GM12801 (cell line): ENCODE measurements at regions not wholly inside any gene's neighbourhood (a gene's known extent, or its start where the extent isn't known, plus 50 kb on each side); places are given as distances from the start of the nearest gene placed in this dataset.

Experiments
- CTCF ChIP-seq: IDR thresholded peaks from one replicate; pipeline ENCODE4 v1.5.1; 2011; ENCODE audit warnings: control low read depth; ENCODE audit not compliant: insufficient read length; ENCODE audit errors: extremely low read depth

GRCh38 chr11:29751618-29752017 lies 265.2 kb downstream of the KCNA4 start:
- no peak for TF ChIP-seq CTCF

GRCh38 chr11:29750392-29750791 lies 266.4 kb downstream of the KCNA4 start:
- TF ChIP-seq CTCF = no peak

GRCh38 chr11:29734287-29734686 lies 282.5 kb downstream of the KCNA4 start:
- no peak for TF ChIP-seq CTCF

- no peak for TF ChIP-seq CTCF
Measured at GRCh38 chr11:29713831-29714320, 303.0 kb downstream of the KCNA4 start.

- TF ChIP-seq CTCF = no peak
Measured at GRCh38 chr11:29712616-29713015, 304.2 kb downstream of the KCNA4 start.

DNA sequence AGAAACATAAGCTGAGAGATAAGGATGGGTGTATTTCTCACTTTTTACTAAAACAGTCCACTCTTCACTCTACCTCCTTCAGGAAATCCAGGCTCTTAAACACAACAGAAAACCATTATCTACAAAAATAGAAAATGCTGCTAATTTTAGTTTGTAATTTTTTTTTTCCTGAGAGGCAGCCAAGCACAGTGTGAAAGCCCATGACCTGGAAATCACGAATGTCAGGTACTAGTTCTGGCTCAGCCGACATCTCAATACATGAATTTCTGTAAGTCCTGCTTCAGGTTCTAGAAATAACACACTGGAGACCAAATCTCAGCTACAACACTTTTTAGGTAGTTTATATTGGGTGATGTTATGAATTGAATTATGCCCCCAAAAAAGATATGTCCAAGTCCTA lies 308.9 kb downstream of the KCNA4 start:
- TF ChIP-seq CTCF = no peak

DNA sequence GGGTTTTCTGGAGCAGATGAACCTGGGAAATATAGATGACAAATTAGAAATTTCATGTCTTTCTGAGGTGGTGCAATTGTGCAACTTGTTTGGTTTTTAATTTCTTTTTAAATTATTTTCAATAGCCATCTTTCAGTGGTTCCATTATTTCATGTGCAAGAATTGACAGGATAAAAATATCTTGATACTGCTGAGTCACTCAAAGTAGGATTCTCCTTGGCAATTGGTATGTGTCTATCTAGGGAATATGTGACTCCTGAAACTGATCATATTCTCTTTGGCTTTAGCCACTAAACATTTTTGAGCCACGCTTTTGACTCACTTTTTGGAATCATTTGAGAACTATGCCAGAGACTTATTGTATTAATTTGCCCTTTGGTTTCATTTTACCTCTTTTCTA lies 331.5 kb downstream of the KCNA4 start:
- no peak for TF ChIP-seq CTCF

GRCh38 chr11:29682856-29683255 lies 334.0 kb downstream of the KCNA4 start:
- no peak for TF ChIP-seq CTCF
